Fibroblast of pulmonary artery (primary cell): ENCODE measurements at regions not wholly inside any gene's neighbourhood (a gene's known extent, or its start where the extent isn't known, plus 50 kb on each side); places are given as distances from the start of the nearest gene placed in this dataset.

ENCODE experiments used
- DNase-seq: peaks from one replicate; pipeline ENCODE4 v3.0.0-alpha.2; 2010; ENCODE audit warnings: low read depth
- H3K4me3 ChIP-seq: replicated peaks from 2 replicates; pipeline ENCODE4 v1.5.1; 2011; ENCODE audit warnings: low read depth, mild to moderate bottlenecking, control low read depth, low read length, moderate library complexity
- TF ChIP-seq, protein P1 (sequence below): IDR thresholded peaks from 2 replicates; pipeline ENCODE4 v1.5.1; 2011; ENCODE audit warnings: mild to moderate bottlenecking, control low read depth, low read length, inconsistent platforms; ENCODE audit errors: missing control alignments

GRCh38 chr5:142411656-142412425, 87.0 kb upstream of the SPRY4 start:
- H3K4me3 ChIP-seq, result no peak overlapping the region
- no peak for DNase-seq
- TF ChIP-seq, protein P1, sequence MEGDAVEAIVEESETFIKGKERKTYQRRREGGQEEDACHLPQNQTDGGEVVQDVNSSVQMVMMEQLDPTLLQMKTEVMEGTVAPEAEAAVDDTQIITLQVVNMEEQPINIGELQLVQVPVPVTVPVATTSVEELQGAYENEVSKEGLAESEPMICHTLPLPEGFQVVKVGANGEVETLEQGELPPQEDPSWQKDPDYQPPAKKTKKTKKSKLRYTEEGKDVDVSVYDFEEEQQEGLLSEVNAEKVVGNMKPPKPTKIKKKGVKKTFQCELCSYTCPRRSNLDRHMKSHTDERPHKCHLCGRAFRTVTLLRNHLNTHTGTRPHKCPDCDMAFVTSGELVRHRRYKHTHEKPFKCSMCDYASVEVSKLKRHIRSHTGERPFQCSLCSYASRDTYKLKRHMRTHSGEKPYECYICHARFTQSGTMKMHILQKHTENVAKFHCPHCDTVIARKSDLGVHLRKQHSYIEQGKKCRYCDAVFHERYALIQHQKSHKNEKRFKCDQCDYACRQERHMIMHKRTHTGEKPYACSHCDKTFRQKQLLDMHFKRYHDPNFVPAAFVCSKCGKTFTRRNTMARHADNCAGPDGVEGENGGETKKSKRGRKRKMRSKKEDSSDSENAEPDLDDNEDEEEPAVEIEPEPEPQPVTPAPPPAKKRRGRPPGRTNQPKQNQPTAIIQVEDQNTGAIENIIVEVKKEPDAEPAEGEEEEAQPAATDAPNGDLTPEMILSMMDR, result no peak

GRCh38 chr5:142411103-142411502, 86.3 kb upstream of the SPRY4 start:
- TF ChIP-seq, protein P1, result no peak
- H3K4me3 ChIP-seq, result no peak overlapping the region

DNA sequence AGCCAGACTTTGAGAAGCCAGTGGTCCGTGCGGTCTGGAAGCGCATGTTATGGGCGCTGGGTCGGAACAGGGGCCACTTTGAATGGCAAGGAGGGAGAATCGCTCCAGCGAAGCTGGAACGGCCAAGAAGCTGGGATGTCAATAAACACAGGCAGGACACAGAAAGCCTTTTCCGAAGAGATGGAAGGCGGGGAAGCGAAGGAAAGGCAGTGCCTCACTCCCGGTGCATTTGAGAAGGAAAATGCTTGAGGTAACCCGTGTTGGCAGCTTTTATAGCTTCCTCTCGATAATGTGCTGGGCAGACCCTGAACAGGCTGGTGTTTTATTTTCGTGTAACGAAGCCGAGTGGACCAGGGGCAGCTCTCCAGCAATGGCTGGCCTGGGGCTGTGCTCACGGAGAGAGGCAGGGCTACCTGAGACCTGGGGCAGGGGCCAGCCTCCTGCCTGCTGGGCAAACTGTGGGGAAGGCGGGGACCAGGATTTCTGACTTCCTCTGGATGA, 84.2 kb upstream of the SPRY4 start:
- DNase-seq, result no peak

More at GRCh38 chr5:142411103-142411502, 86.3 kb upstream of the SPRY4 start:
- no peak for DNase-seq

GRCh38 chr5:142408536-142408935, 83.7 kb upstream of the SPRY4 start:
- TF ChIP-seq, protein P1, result no peak
- no peak overlapping the region for H3K4me3 ChIP-seq
- no peak for DNase-seq

More for the DNA sequence above, 84.2 kb upstream of the SPRY4 start:
- H3K4me3 ChIP-seq, result no peak overlapping the region
- TF ChIP-seq, protein P1, result no peak

DNA sequence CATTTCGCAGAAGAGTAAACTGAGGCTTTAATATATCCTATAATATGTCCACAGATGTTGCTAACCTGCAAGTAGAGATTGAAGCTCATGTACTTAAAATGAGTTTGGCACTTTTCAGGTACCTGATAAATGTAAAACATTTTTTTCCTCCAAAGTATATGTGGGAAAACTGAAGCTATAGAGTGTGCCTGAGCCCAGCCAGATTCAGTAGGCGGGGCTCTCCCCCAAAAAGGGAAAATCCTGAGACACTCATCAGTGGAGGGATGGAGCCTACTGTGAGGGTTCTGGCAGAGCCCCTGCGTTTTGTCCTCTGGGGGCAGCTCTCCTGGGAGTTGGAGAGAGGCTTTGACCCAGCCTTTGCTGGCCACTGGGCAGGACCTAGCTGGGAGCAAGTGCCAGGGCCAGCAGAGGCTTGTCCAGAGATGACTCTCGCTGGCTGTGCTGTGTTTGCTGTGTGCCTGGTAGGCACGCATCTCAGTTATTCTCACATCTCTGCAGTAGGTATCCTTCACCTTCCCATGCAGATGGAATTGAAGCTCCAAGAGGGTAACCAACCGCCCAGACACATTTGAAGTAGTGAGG, 81.1 kb upstream of the SPRY4 start:
- no peak overlapping the region for H3K4me3 ChIP-seq
- DNase-seq, result no peak
- TF ChIP-seq, protein P1, result no peak

DNA sequence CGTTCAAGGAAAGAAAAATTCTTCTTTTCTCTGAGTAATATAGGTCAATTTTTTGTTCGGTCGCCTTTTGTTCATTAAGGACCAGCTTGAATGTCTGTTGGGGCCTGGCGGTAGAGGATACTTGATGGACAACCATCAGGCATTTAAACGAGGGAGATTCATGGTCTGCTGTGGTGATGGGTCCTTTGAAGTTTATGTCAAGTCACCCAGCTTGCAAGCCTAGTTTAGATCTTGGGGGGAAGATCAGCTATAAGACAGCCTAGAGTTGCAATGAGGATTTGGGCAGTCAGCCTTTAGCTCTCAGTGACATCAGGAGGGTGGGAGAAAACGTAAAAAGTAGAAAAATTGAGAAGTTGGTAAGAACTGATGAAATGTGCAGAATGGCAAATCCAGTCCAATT, 80.2 kb upstream of the SPRY4 start:
- TF ChIP-seq, protein P1, result no peak
- no peak for DNase-seq
- H3K4me3 ChIP-seq, result no peak overlapping the region

- peak; percentile 28 for DNase-seq
- TF ChIP-seq, protein P1, result no peak
- no peak overlapping the region for H3K4me3 ChIP-seq
Observed at GRCh38 chr5:142404046-142404477, 79.2 kb upstream of the SPRY4 start.
